ENCODE measurements at regions not wholly inside any gene's neighbourhood (a gene's known extent, or its start where the extent isn't known, plus 50 kb on each side); places are given as distances from the start of the nearest gene placed in this dataset.

GRCh38 chr12:124078800-124079199 is 105.8 kb downstream of the ZNF664 start:
- H3K4me3 ChIP-seq (ENCODE audit: low read length), result no peak overlapping the region
- H3K27me3 ChIP-seq (ENCODE audit: insufficient read depth, low read depth, low read length), result no peaks in the 10 kb centered on the region
- no peaks in the 10 kb centered on the region for H3K9me2 ChIP-seq (ENCODE audit: insufficient read depth, low read length)
- H2AFZ ChIP-seq (ENCODE audit: low read depth, low read length), result no peak overlapping the region
- H3K36me3 ChIP-seq (ENCODE audit: insufficient read depth, low read length), result no peaks in the 10 kb centered on the region
- no peak overlapping the region for H3K4me2 ChIP-seq (ENCODE audit: low read length)
- no peaks in the 10 kb centered on the region for H4K20me1 ChIP-seq (ENCODE audit: insufficient read depth)
- no peaks in the 10 kb centered on the region for H3K9me3 ChIP-seq (ENCODE audit: low read length)
- TF ChIP-seq MXI1 (conservative IDR thresholded peaks at IDR 0.05; ENCODE audit: poor library complexity, severe bottlenecking) (no peak), EZH2 (IDR thresholded peaks at IDR 0.05; ENCODE audit: borderline replicate concordance, insufficient read depth, low read length, poor library complexity, severe bottlenecking) (no peak), TAF1 (IDR thresholded peaks at IDR 0.05; ENCODE audit: low read depth) (no peak), RAD21 (conservative IDR thresholded peaks at IDR 0.05) (no peak), EP300 (conservative IDR thresholded peaks at IDR 0.05; ENCODE audit: poor library complexity, severe bottlenecking) (no peak), SMC3 (conservative IDR thresholded peaks at IDR 0.05; ENCODE audit: poor library complexity) (no peak), CTCF (IDR thresholded peaks at IDR 0.05; ENCODE audit: poor library complexity, severe bottlenecking) (no peak), REST (IDR thresholded peaks at IDR 0.05; ENCODE audit: borderline replicate concordance) (no peak), POLR2AphosphoS5 (IDR thresholded peaks at IDR 0.05) (no peak)
- no peaks in the 10 kb centered on the region for H3F3A ChIP-seq (ENCODE audit: insufficient read depth, low read length, poor library complexity, severe bottlenecking)
- H3K27ac ChIP-seq (ENCODE audit: low read length), result no peak overlapping the region
- H3K79me2 ChIP-seq (replicated peaks; ENCODE audit: insufficient read depth, low read length), result no peaks in the 10 kb centered on the region
- no peak overlapping the region for H3K9ac ChIP-seq (ENCODE audit: low read length)

GRCh38 chr12:124080649-124081048 is 107.6 kb downstream of the ZNF664 start:
- no peak overlapping the region for H3K9ac ChIP-seq (ENCODE audit: low read length)
- no peaks in the 10 kb centered on the region for H3F3A ChIP-seq (ENCODE audit: insufficient read depth, low read length, poor library complexity, severe bottlenecking)
- no peaks in the 10 kb centered on the region for H3K27me3 ChIP-seq (ENCODE audit: insufficient read depth, low read depth, low read length)
- no peaks in the 10 kb centered on the region for H3K36me3 ChIP-seq (ENCODE audit: insufficient read depth, low read length)
- no peak overlapping the region for H2AFZ ChIP-seq (ENCODE audit: low read depth, low read length)
- no peaks in the 10 kb centered on the region for H4K20me1 ChIP-seq (ENCODE audit: insufficient read depth)
- TF ChIP-seq RAD21 (conservative IDR thresholded peaks at IDR 0.05), result no peak
- no peak for TF ChIP-seq EP300 (conservative IDR thresholded peaks at IDR 0.05; ENCODE audit: poor library complexity, severe bottlenecking)
- TF ChIP-seq MXI1 (conservative IDR thresholded peaks at IDR 0.05; ENCODE audit: poor library complexity, severe bottlenecking), result no peak
- TF ChIP-seq SMC3 (conservative IDR thresholded peaks at IDR 0.05; ENCODE audit: poor library complexity), result no peak
- no peaks in the 10 kb centered on the region for H3K9me3 ChIP-seq (ENCODE audit: low read length)
- no peak overlapping the region for H3K4me2 ChIP-seq (ENCODE audit: low read length)
- no peak overlapping the region for H3K4me3 ChIP-seq (ENCODE audit: low read length)
- H3K79me2 ChIP-seq (replicated peaks; ENCODE audit: insufficient read depth, low read length), result no peaks in the 10 kb centered on the region
- H3K27ac ChIP-seq (ENCODE audit: low read length), result no peak overlapping the region
- H3K9me2 ChIP-seq (ENCODE audit: insufficient read depth, low read length), result no peaks in the 10 kb centered on the region

GRCh38 chr12:124082012-124082411 is 109.0 kb downstream of the ZNF664 start:
- Histone ChIP-seq H3K9me3 (ENCODE audit: low read length) (no peaks in the 10 kb centered on the region), H3K36me3 (ENCODE audit: insufficient read depth, low read length) (no peaks in the 10 kb centered on the region), H3K9me2 (ENCODE audit: insufficient read depth, low read length) (no peaks in the 10 kb centered on the region), H3F3A (ENCODE audit: insufficient read depth, low read length, poor library complexity, severe bottlenecking) (no peaks in the 10 kb centered on the region), H3K9ac (ENCODE audit: low read length) (no peak overlapping the region), H4K20me1 (ENCODE audit: insufficient read depth) (no peaks in the 10 kb centered on the region), H3K4me3 (ENCODE audit: low read length) (no peak overlapping the region), H3K27ac (ENCODE audit: low read length) (no peak overlapping the region), H2AFZ (ENCODE audit: low read depth, low read length) (no peak overlapping the region), H3K4me2 (ENCODE audit: low read length) (no peak overlapping the region), H3K27me3 (ENCODE audit: insufficient read depth, low read depth, low read length) (no peaks in the 10 kb centered on the region), H3K79me2 (replicated peaks; ENCODE audit: insufficient read depth, low read length) (no peaks in the 10 kb centered on the region)
- TF ChIP-seq REST (IDR thresholded peaks at IDR 0.05; ENCODE audit: borderline replicate concordance), result no peak
- TF ChIP-seq CTCF (IDR thresholded peaks at IDR 0.05; ENCODE audit: poor library complexity, severe bottlenecking), result no peak
- no peak for TF ChIP-seq POLR2AphosphoS5 (IDR thresholded peaks at IDR 0.05)
- no peak for TF ChIP-seq MXI1 (conservative IDR thresholded peaks at IDR 0.05; ENCODE audit: poor library complexity, severe bottlenecking)
- TF ChIP-seq TAF1 (IDR thresholded peaks at IDR 0.05; ENCODE audit: low read depth), result no peak
- no peak for TF ChIP-seq RAD21 (conservative IDR thresholded peaks at IDR 0.05)
- TF ChIP-seq EP300 (conservative IDR thresholded peaks at IDR 0.05; ENCODE audit: poor library complexity, severe bottlenecking), result no peak
- TF ChIP-seq SMC3 (conservative IDR thresholded peaks at IDR 0.05; ENCODE audit: poor library complexity), result no peak
- TF ChIP-seq EZH2 (IDR thresholded peaks at IDR 0.05; ENCODE audit: borderline replicate concordance, insufficient read depth, low read length, poor library complexity, severe bottlenecking), result no peak

Data from neural cell (in vitro differentiated cells).